Large intestine (tissue), 3 donors: ENCODE measurements at regions not wholly inside any gene's neighbourhood (a gene's known extent, or its start where the extent isn't known, plus 50 kb on each side); places are given as distances from the start of the nearest gene placed in this dataset.

Experiments
- DNase-seq, 2 donors: peaks; one replicate each; pipeline versions ENCODE4 v3.0.0 to v3.0.0-alpha.2; 2013
- H3K27ac ChIP-seq: one replicate; pipeline ENCODE4 v1.5.1; 2013; ENCODE audit warnings: low read length
- H3K27me3 ChIP-seq: 2 replicates; pipeline ENCODE4 v1.6.1; 2013; ENCODE audit warnings: low read length; ENCODE audit not compliant: control insufficient read depth, insufficient read depth
- H3K36me3 ChIP-seq: 2 replicates; pipeline ENCODE4 v1.6.1; 2013; ENCODE audit warnings: low read length; ENCODE audit not compliant: control insufficient read depth, insufficient read depth
- H3K4me1 ChIP-seq: one replicate; pipeline ENCODE4 v1.6.1; 2013; ENCODE audit warnings: low read length; ENCODE audit not compliant: control insufficient read depth, insufficient read depth
- H3K4me3 ChIP-seq: one replicate; pipeline ENCODE4 v1.5.1; 2013; ENCODE audit warnings: low read length
- H3K9me3 ChIP-seq: one replicate; pipeline ENCODE4 v1.6.1; 2013; ENCODE audit warnings: mild to moderate bottlenecking, low read depth, low read length, moderate library complexity; ENCODE audit not compliant: control insufficient read depth
- WGBS: methylation state at CpG from one replicate; pipeline ENCODE4 v1.1.5; 2013; ENCODE audit warnings: low lambda C conversion rate; ENCODE audit not compliant: insufficient coverage; 5-methylcytosine and 5-hydroxymethylcytosine counted together

DNA sequence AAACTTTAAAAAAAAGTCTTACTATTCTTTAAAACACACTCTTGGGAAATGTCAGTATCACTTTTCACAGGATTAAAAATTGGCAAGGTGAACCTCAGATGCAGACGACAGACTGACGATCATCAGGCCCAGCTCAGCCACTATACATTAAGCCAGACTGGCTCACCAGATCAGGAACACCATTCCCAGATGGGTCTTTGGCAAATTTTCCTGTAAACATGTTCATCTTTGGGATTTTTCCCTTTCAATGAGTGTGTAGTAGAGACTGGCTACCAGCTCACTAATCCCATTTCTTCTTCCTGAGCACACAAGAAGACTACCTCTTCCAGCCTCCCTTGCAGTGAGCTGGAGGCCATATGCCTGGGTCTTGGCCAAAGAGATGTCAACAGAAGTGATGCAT, 142.7 kb upstream of the CHST15 start:
- no peaks in the 10 kb centered on the region for H3K27me3 ChIP-seq

DNA sequence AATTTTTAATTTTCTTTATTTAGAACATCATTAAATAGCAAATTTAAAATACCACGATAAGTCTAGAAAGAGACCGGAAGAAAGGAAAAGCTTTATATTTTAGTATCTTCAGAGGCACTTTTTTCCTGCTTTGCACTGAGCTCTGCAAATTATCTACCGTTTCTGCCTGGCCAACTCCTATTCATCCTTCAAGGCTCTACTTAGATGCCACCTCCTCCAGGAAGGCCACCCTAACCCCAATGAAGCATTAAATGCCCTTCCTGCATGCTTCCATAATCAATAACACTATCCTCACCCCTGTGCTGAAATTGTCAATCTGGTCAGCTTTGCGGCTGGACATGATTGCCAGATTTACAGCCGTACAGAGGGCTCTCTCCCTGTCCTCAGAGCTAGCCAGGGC, 141.8 kb upstream of the CHST15 start:
- DNase-seq = no peak
- 100% methylated on average over 1 of the region's 5 CpGs for WGBS
- Histone ChIP-seq H3K4me1 (no peaks in the 10 kb centered on the region), H3K4me3 (no peak overlapping the region), H3K27me3 (no peaks in the 10 kb centered on the region), H3K27ac (no peak overlapping the region), H3K9me3 (no peaks in the 10 kb centered on the region), H3K36me3 (no peaks in the 10 kb centered on the region)

More for the DNA sequence above, 142.7 kb upstream of the CHST15 start:
- Histone ChIP-seq H3K36me3 (no peaks in the 10 kb centered on the region), H3K9me3 (no peaks in the 10 kb centered on the region), H3K27ac (no peak overlapping the region), H3K4me3 (no peak overlapping the region), H3K4me1 (no peaks in the 10 kb centered on the region)
- no peak for DNase-seq
- WGBS = no CpG with 5 or more reads among the region's 2 CpGs

DNA sequence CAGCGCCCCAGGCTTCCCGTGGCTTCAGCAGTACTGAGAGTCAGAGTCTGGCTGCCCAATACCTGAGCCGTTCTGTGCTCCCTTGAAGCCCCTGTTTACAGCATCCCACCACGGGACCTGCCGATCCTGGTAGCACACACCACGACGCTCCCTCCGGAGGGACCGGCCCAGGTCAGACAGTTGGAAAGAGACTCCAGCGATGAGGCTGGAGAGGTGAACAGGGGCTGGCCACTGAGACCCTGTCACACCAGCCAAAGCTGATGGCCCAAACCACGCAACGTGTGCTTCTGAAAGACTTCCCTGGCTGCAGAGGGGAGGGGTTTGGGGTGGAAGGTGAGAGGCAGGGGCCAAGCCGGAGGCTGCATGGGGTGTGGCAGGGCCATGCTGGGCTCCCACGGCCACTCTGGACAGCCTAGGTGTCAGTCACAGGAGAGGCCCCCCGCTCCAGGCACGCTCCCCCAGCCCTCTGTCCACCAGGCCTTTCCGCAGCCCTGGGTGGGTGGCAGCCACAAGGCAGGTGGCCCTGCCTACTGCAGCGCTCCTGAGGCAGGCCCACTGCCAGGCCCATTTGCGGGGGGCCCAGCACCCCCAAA, 140.2 kb upstream of the CHST15 start:
- Histone ChIP-seq H3K36me3 (no peaks in the 10 kb centered on the region), H3K27ac (no peak overlapping the region), H3K4me1 (no peaks in the 10 kb centered on the region), H3K4me3 (no peak overlapping the region), H3K27me3 (no peaks in the 10 kb centered on the region), H3K9me3 (no peaks in the 10 kb centered on the region)
- WGBS = no CpG with 5 or more reads among the region's 19 CpGs
- DNase-seq = no peak

GRCh38 chr10:124232686-124233545, 139.5 kb upstream of the CHST15 start:
- no peaks in the 10 kb centered on the region for H3K4me1 ChIP-seq
- DNase-seq = no peak
- H3K9me3 ChIP-seq = no peaks in the 10 kb centered on the region
- H3K36me3 ChIP-seq = no peaks in the 10 kb centered on the region
- H3K4me3 ChIP-seq = no peak overlapping the region
- H3K27me3 ChIP-seq = no peaks in the 10 kb centered on the region
- WGBS = no CpG with 5 or more reads among the region's 16 CpGs
- no peak overlapping the region for H3K27ac ChIP-seq

DNA sequence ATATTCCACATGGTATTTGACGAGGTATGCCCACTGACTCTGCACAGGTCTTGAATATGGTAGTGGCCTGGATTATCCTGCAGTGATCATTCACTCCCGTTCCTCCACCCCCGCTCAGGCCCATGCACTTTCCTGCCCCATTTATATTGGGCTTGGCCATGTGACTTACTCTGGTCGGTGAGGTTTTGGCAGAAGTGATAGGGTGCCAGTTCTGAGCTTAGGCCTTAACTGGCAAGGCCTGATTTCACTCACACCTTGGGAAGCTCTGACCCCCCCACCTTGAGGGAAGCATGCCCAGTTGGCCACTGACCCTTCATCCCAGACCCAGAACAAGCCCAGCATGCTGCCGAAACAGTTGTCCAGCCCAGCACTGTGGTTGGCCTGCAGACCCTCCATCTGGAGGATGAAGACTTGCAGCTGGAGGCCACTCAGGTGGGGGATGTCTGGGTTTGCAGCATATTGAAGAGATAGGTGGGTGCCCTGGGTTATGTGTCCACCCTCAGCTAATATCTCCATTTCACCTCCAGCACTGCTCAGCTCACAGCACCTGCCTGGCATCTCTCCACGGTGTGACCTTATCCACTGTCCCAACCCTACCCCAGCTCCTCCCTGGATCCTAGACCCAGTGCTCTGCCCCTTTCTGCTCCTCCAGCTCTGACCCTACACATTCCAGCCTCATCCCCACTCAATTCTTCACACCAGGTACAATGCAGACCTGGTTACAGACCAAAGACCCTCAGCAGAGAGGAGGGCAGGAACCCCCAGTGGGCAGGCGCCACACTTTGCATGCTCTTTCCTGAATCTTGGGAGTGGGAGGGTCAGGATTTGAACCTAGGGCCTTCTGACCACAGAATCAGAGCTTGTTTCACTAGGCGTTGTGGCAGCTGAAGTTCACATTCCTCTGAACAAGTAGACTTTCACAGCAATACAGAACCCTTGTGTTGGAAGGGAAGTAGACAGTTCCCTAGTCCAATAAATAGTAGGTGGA, 138.1 kb upstream of the CHST15 start:
- no peaks in the 10 kb centered on the region for H3K9me3 ChIP-seq

DNA sequence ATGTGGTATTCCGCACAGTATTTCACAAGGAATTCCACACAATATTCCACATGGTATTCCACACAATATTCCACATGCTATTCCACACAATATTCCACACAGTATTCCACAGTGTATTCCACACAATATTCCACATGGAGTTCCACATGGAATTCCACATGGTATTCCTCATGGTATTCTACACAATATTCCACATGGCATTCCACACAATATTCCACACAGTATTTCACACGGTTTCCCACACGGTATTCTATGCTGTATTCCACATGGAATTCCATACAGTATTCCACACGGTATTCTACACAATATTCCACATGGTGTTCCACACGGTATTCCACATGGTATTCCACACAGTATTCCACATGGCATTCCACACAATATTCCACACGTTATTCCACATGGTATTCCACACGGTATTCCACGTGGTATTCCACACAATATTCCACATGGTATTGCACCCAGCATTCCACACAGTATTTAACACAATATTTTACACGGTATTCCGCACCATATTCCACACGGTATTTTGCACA, 137.3 kb upstream of the CHST15 start:
- Histone ChIP-seq H3K36me3 (no peaks in the 10 kb centered on the region), H3K27ac (no peak overlapping the region), H3K4me1 (no peaks in the 10 kb centered on the region), H3K27me3 (no peaks in the 10 kb centered on the region), H3K4me3 (no peak overlapping the region), H3K9me3 (no peaks in the 10 kb centered on the region)
- WGBS = 95% methylated on average over 4 of the region's 11 CpGs
- DNase-seq = no peak

More for the DNA sequence above, 138.1 kb upstream of the CHST15 start:
- Histone ChIP-seq H3K27me3 (no peaks in the 10 kb centered on the region), H3K4me3 (no peak overlapping the region), H3K36me3 (no peaks in the 10 kb centered on the region), H3K4me1 (no peaks in the 10 kb centered on the region), H3K27ac (no peak overlapping the region)
- no peak for DNase-seq
- no CpG with 5 or more reads among the region's 8 CpGs for WGBS

DNA sequence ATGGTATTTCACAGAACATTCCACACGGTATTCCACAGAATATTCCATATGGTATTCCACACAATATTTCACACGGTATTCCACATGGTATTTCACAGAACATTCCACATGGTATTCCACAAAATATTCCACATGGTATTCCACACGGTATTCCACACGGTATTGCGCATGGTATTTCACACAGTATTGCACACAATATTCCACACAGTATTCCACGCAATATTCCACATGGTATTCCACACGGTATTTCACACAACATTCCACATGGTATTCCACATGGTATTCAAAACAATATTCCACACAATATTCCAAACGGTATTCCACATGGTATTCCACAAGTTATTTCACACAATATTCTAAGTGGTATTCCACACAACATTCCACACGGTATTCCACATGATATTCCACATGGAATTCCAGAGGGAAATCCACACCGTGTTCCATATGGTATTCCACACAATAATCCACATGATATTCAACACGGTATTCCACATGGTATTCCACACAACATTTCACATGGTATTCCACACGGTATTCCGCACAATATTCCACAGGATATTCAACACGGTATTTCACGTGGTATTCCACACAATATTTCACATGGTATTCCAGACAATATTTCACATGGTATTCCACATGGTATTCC, 136.7 kb upstream of the CHST15 start:
- no peak for DNase-seq
- H3K27ac ChIP-seq = no peak overlapping the region
- H3K4me1 ChIP-seq = no peaks in the 10 kb centered on the region
- H3K4me3 ChIP-seq = no peak overlapping the region
- H3K36me3 ChIP-seq = no peaks in the 10 kb centered on the region
- no peaks in the 10 kb centered on the region for H3K27me3 ChIP-seq
- no peaks in the 10 kb centered on the region for H3K9me3 ChIP-seq
- WGBS = 78% methylated on average over 6 of the region's 15 CpGs

DNA sequence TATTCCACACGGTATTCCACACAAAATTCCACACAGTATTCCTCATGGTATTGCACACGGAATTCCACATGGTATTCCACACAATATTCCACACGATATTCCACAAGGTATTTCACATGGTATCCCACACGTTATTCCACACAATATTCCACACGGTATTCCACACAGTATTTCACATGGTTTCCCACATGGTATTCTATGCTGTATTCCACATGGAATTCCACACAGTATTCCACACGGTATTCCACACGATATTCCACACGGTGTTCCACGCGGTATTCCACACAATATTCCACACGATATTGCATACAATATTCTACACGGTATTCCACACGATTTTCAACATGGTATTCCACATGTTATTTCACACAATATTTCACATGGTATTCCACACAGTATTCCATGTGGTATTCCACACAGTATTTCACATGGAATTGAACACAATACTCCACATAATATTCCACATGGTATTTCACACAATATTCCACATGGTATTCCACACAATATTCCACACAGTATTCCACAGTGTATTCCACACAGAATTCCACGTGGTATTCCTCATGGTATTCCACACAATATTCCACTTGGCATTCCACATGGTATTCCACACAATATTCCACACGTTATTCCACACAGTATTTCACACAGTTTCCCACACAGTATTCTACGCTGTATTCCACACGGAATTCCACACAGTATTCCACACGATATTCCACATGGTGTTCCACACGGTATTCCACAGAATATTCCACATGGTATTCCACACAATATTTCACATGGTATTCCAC, 136.0 kb upstream of the CHST15 start:
- DNase-seq = no peak
- H3K9me3 ChIP-seq = no peaks in the 10 kb centered on the region
- no peaks in the 10 kb centered on the region for H3K27me3 ChIP-seq
- no peaks in the 10 kb centered on the region for H3K4me1 ChIP-seq
- no peaks in the 10 kb centered on the region for H3K36me3 ChIP-seq
- H3K27ac ChIP-seq = no peak overlapping the region
- H3K4me3 ChIP-seq = no peak overlapping the region
- WGBS = 80% methylated on average over 12 of the region's 19 CpGs

DNA sequence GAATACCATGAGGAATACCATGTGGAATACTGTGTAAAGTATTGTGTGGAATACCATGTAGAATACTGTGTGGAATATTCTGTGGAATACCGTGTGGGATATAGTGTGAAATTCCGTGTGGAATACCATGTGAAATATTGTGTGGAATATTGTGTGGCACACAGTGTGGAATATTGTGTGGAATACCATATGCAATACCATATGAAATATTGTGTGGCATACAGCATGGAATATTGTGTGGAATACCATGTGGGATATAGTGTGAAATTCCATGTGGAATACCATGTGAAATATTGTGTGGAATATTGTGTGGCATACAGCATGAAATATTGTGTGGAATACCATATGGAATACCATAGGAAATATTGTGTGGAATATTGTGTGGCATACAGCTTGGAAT, 135.1 kb upstream of the CHST15 start:
- DNase-seq = no peak
- WGBS = no CpG with 5 or more reads among the region's 2 CpGs
- no peaks in the 10 kb centered on the region for H3K36me3 ChIP-seq
- no peak overlapping the region for H3K4me3 ChIP-seq
- H3K27ac ChIP-seq = no peak overlapping the region
- no peaks in the 10 kb centered on the region for H3K9me3 ChIP-seq
- H3K4me1 ChIP-seq = no peaks in the 10 kb centered on the region
- H3K27me3 ChIP-seq = no peaks in the 10 kb centered on the region
